ENCODE measurements at regions not wholly inside any gene's neighbourhood (a gene's known extent, or its start where the extent isn't known, plus 50 kb on each side); places are given as distances from the start of the nearest gene placed in this dataset.

- TF ChIP-seq CREB1 (IDR thresholded peaks at IDR 0.05; ENCODE audit: low read depth) (no peak), EP300 (IDR thresholded peaks at IDR 0.05; ENCODE audit: borderline replicate concordance) (no peak), MAX (IDR thresholded peaks at IDR 0.05) (no peak), RAD21 (IDR thresholded peaks at IDR 0.05; ENCODE audit: low read depth) (no peak), REST (IDR thresholded peaks at IDR 0.05; ENCODE audit: low read depth) (no peak), CEBPB (IDR thresholded peaks at IDR 0.05) (no peak)
Measured at GRCh38 chr6:71766146-71766760, 120.1 kb upstream of the RIMS1 start.

All from Ishikawa (cell line).